H1 (cell line): ENCODE measurements at regions not wholly inside any gene's neighbourhood (a gene's known extent, or its start where the extent isn't known, plus 50 kb on each side); places are given as distances from the start of the nearest gene placed in this dataset.

Experiments
- CHD1 ChIP-seq: IDR thresholded peaks from 2 replicates; pipeline ENCODE4 v1.6.1; 2012; ENCODE audit warnings: low read depth, low read length, improper control_type of control experiment
- RNF2 ChIP-seq: fragments of 200-900, 300-1000 bp; sonication (generic); IDR thresholded peaks from 2 replicates; pipeline ENCODE4 v1.7.1; 2016; ENCODE audit warnings: borderline replicate concordance, low read depth, mild to moderate bottlenecking, antibody characterized with exemption, low read length; ENCODE audit not compliant: poor library complexity, severe bottlenecking; ENCODE audit errors: missing control alignments
- RXRA ChIP-seq: IDR thresholded peaks from 2 replicates; pipeline ENCODE4 v1.6.1; 2011; ENCODE audit warnings: low read depth, mild to moderate bottlenecking, low read length, moderate library complexity; ENCODE audit not compliant: insufficient read depth

DNA sequence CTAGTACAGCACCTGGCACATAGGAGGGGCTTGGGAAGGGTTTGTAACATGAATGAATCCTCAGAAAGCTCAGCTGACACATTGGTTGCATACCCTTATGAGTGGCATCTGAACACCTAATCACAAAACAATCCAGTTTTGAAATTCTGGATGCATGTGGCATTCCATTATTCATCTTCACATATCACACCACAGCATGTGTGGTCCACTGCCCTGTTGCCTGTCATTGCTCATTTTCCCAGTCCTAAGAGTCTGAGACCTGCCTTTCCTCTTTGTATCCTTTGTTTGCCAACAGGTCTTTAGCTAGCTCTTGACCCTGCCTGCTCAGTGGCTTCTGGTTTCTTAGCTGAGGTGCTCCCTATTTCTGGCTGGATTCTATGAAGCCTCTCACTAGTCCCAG, 170.8 kb upstream of the ASIC2 start (continued):
- TF ChIP-seq RNF2 (no peak), CHD1 (no peak), RXRA (no peak)
